GM12874 (cell line): ENCODE measurements at regions not wholly inside any gene's neighbourhood (a gene's known extent, or its start where the extent isn't known, plus 50 kb on each side); places are given as distances from the start of the nearest gene placed in this dataset.

Experiments used
- TF ChIP-seq, protein P1 (sequence below): IDR thresholded peaks from 2 replicates; pipeline ENCODE4 v1.5.1; 2011; ENCODE audit warnings: low read depth, mild to moderate bottlenecking, control low read depth, low read length, moderate library complexity; ENCODE audit not compliant: insufficient read depth

DNA sequence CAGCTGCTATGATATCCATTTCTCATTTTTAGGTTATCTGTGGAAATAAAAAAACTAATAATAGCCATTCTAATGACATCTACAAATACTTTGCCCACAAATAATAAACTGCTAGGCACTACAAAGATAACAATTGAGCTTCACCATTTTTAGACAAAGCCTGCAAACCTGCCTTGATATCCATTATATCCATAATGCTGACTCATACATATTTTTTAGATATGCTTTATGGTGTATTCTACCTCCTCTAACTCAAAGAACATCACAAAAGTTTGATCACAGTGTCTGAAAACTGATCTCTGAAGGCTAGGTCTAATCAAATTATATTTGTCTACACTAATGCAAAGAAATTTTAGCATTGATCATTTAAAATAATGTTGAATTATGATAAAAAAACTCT lies 138.4 kb downstream of the HNMT start:
- TF ChIP-seq, protein P1, sequence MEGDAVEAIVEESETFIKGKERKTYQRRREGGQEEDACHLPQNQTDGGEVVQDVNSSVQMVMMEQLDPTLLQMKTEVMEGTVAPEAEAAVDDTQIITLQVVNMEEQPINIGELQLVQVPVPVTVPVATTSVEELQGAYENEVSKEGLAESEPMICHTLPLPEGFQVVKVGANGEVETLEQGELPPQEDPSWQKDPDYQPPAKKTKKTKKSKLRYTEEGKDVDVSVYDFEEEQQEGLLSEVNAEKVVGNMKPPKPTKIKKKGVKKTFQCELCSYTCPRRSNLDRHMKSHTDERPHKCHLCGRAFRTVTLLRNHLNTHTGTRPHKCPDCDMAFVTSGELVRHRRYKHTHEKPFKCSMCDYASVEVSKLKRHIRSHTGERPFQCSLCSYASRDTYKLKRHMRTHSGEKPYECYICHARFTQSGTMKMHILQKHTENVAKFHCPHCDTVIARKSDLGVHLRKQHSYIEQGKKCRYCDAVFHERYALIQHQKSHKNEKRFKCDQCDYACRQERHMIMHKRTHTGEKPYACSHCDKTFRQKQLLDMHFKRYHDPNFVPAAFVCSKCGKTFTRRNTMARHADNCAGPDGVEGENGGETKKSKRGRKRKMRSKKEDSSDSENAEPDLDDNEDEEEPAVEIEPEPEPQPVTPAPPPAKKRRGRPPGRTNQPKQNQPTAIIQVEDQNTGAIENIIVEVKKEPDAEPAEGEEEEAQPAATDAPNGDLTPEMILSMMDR: no peak

DNA sequence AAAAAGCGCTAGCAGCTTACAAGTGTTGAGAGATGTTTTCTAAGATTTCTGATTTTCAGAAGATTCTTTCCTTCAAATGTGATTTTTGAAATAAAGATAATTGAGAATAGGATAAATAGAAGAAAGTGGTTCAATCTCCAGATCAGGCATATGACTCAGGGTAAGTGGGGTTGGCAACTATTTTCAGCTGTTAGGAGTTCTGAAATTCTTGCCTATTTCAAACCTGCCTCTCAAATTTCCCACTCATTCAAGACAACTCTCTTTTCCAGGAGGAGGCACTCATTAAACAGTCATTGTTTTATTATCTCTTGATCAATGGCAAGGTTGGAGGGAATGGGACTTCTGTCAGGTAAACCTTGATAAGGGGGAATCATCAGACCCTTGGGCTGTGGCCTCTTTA lies 138.9 kb downstream of the HNMT start:
- TF ChIP-seq, protein P1: no peak

DNA sequence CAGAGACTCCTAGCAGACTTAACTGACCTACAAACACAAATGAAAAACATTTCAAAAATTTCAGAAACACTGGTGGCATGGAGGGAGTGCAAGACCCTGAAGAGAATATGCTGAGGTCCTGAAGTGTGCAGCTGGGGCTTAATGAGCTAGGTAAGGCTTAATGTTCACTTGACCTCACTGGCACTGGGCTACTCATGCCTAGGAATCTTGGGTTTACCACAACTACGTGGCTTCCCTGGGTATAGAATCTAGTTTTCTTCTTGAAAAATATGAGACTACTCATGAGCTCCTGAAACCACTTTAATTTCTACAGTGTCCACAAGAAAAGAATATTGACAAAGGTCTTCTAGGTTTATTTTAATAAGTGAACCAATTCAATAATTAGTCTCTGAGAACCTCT lies 139.8 kb downstream of the HNMT start:
- TF ChIP-seq, protein P1: no peak

DNA sequence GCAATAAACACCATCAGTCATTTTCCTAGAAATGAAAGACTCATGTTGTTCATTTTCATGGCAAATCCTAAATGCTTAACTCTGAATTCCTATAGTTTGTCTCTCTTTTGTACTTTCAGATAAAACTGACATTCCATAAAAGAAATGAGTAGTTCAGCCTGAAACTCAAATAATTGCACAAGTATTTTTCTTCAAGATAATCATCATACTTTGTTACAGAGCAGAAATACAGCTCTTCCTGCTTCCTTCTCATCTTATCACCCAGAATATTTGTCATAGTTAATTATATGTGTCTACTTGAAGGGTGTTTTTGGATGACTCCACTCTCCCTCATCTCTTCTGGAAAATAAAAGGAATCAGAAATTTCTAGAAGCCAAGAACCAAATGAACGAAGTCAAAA lies 141.1 kb downstream of the HNMT start:
- TF ChIP-seq, protein P1: no peak

DNA sequence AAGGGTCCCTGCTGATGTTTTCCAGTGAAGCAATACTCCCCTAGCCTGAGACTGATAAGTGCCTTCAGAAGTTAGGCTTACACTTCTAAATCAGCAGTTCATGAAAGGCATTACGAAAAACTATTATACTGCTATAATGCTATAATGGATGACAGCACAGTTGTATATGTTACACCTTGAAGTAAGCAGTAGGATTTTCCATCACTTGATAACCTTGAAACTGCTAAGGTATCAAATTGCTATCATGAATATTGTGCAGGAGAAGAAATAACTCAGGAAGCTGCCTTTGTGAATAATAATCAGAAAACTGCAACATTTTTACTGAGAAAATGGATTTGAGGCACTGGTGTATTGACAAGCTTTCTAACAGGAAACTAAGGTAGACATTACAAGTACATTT lies 142.3 kb downstream of the HNMT start:
- TF ChIP-seq, protein P1: no peak

DNA sequence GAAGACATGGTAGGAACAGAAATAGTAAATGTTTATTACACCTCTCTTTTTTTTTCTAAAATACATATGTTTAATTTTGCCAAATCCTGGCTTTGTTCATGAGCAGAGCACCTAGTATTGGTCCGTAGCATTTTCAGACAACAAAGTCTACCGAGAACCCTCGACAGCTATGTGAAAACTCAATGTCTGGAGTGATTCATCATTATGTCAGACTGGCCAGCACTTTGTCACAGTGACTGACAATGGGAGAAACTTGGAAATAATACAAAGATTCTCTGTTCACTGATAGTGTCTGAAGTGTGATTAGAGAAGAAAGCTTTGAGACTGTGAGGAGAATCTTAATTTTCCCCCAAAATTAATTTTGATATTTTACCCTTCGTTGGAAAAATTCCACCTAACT lies 143.0 kb downstream of the HNMT start:
- TF ChIP-seq, protein P1: no peak

DNA sequence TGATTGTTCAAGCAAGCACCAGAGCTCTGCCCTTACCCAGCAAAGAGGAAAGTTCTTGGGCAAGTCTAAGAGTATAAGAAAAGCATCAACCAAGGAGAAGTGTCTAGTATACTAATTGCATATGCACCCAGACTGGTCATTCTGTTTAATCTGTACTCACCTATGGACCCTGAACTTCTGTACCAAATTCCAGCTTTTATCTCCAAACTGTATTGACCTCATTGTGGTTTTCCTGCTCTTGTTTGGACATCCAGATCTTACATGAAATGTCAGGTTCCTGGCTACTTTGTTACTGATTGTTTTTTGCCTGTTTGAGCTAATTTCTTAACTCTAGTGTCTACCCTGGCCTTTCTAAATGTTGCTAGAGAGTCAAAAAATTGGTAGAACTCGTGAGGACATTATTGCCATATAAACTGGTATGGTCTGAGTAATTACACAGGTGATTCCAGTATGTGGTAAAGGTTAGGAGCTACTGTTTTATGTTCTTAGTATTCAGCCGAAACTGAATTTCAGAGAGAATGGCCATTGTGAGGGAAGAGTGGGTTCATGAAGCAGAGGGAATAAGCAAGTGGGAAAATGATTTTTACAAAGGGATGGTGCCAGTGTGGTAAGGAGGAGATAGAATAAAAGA lies 146.3 kb downstream of the HNMT start:
- TF ChIP-seq, protein P1: no peak
